HG03558 (cell line): ENCODE measurements at regions not wholly inside any gene's neighbourhood (a gene's known extent, or its start where the extent isn't known, plus 50 kb on each side); places are given as distances from the start of the nearest gene placed in this dataset.

ENCODE experiments used
- ATAC-seq: cut with Tn5 transposase; IDR thresholded peaks from one replicate; pipeline ENCODE4 v1.9.1; 2021; ENCODE audit warnings: moderate number of reproducible peaks; ENCODE audit not compliant: unreplicated experiment; ENCODE audit errors: extremely low read depth

DNA sequence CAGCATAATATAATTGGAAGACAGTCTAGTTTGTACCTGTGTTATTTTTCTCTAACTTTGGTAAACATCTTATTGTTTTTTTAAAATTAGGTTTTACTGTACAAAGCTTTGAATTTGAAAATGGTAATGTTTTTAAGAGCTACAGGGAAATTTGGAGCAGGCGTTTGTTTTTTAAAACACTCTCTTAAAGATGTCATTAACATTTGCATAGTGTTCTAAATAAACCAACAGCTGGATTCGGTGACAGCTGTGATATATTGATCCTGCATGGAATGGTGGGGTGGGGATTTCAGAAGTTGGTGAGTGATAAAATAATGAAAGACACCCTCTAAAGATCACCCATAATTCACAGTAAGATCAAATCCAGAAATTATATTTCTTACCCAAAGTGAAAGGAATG lies 97.9 kb upstream of the PRL start:
- no peak for ATAC-seq

DNA sequence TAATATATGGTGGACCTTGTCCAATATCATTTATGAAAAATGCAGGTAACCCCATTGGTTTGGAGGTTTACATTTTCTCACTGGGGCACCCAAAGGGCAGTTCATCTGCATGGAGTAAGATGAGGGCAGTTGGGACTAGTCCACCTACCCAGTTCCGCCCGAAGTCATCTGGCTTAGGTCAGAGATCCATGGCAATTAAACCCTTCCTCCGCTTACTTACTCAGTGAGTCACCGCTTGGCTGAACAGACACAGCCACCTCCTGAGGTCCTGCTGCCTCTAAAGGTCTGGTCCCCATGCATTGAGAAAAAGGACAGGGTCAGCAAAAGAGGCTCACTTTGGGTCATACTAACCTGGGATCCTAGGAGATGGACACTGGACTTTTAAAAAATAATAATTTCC lies 102.9 kb upstream of the PRL start:
- ATAC-seq, result no peak

DNA sequence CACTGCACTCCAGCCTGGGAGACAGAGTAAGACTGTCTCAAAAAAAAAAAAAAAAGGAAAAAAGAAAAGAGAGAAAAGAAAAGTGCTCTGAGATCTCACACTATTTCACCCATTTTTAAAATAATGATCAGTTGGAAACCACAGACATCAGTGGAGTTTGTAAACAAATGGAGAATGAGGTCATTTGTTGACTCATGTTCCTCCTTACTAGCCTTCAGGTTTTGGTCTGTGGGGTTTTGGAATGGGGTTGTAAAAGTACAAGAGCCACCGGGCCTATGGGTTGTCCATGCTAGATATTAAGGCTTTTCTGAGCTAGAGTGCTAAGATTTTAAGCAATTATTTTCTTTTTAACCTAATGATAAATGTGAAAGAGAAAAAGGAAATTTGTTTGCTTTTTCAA lies 104.4 kb upstream of the PRL start:
- no peak for ATAC-seq

DNA sequence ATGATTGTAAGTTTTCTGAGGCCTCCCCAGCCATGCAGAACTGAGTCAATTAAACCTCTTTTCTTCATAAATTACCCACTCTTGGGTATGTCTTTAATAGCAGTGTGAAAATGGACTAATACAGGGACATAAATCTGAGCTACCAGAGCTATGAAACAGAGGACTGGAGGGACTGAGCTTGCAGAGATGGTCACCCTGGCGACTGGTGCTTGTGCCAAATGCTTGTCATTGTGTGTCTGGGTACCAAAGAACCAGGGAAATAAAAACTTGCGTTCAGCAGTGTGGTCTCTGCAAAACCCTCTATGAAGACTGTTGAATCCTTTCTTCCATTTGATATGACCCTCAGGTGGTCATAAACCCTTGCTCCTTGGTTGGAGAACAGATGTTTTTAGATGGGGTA lies 105.1 kb upstream of the PRL start:
- ATAC-seq, result no peak

DNA sequence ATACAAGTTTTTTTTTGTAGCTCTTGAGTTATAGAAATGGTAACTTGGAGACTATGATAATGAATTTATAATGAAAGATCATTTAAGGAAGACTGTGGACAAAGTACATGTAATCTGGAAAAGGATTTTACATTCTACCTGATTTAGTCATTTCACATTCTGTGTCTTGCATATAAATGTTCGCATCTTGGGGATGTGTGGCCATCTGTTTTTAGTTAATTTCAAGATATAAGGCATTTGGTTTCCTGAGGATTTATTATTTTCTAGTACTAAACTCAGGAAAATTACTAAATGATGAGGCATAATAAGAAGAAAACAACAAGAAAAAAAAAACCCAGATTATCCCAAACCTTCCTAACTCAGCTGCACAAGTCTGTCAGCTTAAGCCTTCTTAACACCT lies 112.7 kb upstream of the PRL start:
- ATAC-seq, result no peak

DNA sequence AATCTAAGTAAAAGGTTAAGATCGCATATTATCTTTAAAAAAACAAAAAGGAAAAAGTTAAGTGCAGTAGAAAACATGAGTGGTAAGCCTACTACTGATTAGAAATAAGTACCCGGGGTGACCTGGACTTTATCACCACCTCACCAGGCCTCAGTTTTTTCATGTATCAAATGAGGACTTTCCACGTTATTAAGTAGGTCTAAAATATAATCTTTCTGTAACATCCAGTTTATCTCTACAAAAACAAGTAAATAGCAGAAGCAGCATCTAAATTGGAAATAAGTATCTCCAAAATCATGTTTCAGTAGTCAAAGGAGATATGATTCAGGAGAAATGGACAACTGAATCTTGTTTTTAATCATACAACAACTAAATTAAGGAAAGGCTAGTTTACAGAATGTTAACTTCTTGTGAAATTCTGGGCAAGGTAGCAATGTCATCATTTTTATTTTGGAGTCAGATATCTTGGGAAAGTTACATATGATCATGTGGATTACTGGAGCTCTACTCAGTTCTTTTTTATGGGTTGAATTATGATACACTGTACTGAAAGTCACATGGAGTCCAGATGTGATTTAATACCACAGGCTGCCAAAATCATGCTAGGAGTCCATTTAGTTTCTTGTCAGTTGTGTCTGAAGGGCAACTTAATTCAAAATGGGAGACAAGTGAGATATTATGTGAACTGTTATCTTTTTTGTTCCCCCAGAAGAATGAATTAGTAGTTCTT lies 114.7 kb upstream of the PRL start:
- no peak for ATAC-seq

DNA sequence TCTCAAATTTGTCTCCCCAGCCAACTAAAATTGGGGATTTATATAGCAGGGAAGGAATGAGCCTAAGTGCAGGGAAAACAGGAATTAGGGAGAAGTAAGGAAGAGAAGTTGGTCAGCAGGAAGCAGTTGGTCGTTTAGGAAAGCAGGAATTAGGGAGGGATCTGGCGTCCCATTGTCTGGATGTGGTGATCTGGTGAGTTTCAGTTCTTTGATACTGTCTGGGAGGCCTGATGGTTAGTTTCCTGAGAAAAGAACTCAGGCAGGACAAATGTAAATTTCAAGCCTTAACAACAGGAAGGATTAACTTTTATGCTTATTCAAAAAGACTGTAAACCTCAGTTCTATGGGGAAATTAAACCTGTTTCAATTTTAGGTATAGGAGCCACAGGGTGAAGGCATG lies 116.2 kb upstream of the PRL start:
- no peak for ATAC-seq

DNA sequence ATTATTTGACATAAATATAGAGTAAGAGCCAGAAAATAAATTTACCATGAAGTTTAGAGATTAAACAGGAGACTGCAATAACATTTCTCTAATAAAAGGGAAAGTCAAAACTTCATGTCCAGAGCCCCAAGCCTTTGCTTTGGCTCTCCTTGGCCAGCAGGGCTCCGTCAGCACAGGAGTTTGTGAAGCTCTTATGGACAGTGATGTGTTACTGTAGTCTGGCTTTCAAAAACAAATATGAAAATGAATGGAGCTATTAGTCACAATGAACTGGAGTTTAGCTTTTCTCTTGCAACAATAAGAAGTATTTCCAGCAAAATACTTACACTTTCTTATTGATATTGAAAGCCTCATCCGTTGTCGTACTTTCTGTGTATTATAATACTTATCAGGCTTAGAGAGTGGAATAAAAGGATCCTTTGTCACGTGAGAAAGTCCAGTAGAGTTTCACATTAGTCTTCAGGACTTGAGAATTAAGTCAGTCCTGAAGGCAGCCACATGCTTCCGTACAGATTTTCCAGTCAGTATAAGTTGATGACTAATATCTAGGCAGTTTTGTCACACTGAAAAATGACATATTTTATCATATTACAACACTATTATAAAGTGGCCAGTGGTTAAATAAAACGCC lies 117.0 kb upstream of the PRL start:
- ATAC-seq, result no peak

DNA sequence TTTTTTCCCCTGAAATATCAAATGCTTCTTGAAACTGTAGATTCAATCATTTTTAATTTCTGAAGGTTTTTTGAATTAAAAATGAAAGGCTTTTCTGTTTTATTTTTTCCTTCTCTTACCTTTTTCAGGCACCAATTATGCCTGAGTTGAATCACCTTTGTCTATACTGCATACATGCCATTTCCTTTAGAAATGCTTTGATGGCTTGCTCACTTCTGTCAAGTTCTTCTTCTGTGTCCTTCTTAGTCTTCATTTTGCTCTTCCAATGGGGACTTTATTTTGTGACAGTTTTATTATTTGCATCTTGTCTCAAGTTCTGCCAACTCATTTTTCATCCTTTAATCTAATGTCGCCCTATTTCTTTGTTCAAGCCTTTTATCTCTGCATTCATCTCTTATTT lies 121.9 kb upstream of the PRL start:
- ATAC-seq, result no peak

DNA sequence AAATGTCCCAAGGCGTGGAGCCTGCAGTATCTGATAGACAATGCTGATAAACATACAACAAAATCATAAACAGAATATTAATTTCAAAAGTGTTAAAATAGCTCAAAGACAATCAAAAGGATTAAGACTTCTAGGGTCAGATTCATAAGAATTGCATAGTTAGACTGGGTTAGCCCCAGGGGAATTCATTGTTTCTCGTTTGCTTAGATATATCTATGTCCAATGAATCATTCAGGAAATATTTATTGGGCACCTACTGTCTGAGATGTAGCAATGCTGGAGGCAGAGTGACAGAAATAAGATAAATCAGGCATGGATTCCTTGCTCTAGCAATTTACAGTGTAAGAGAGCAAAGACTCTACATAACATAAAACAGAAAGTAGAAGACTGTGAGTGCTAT lies 124.4 kb upstream of the PRL start:
- no peak for ATAC-seq

DNA sequence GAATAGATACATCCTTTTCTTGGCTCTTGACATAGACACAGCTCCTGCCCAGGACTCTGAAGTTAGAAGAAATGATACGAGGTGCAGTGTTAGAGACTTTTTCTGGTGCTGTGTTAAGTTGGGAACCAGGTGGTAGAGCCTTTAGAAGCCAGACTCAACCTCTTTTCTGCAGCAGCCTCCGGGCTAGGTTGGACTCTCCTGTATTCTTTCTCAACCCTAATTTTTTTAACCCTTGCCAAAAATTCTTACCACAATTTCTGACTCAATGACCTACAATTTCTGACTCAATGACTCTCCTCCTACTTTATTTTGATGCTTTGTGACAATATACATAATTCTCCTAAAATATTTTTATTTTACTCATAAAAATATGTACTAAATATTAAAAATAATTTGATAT lies 127.4 kb upstream of the PRL start:
- no peak for ATAC-seq

DNA sequence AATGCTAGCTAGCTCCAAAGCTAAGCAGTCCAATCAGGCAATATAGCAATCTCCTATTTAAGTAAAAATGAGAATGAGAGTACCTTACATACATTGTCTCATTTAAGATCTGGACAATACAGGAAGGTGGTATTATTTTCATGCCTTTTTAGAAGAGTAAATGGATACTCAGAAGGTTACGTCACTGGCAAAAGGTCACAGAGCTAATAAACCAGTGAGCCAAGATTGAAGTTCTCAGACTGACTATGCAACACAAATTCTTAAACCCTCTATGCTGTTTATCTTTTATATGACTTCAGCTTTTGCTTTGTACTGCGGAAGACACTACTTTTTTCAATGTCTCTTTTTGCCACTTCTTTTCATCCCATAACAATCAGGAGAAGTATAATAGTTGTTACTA lies 135.2 kb upstream of the PRL start:
- no peak for ATAC-seq

DNA sequence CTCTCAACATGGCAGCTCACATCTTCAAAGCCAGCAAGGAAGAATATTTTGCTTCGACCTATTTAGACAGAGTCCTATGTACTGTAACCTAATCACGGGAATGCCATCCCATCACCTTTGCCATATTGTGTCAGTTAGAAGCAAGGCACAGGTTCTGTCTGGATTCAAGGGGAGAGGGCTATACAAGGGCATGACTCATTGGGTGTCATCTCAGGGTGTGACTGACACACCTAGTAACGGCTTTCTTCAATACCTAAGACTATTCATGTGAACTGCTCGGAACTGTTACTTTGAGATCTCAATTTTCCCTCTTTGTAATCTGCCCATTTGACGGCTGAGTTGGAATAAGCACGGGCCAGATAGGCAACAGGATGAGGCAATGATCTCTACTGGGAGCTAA lies 135.6 kb upstream of the HDGFL1 start:
- no peak for ATAC-seq

DNA sequence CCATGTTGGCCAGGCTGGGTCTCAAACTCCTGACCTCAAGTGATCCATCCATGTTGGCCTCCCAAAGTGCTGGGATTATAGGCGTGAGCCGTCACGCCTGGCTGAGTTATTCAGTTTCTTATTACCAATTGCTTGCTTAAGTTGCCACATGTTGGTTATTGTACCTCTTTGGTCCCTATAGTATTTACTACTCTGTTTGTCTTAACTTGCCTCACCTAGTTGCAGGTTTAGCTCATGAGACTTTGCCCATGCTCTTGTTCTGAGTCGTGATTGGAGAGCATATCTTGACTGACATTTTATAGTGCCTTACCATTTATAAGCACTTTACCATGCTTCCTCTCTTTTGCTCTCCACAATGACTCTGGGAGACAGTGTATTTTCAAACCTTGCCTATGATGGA lies 134.2 kb upstream of the HDGFL1 start:
- no peak for ATAC-seq

DNA sequence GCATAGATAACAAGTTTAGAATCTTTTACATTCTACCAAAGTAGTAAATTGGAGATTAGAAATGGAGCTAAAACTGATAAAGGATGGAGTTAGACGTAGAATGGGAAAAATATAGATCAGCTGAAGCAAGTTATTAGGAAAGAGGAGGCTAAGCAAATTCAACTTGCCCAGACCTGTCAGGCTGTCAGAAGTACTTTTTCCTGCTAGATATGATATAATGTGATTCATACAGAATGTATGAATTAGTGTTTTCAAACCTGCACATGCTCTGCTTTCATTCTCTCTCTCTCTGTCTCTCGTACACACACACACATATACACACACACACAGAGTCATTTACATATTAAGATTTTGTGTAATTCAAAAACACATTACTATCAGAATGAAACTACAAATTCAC lies 133.2 kb upstream of the HDGFL1 start:
- no peak for ATAC-seq

DNA sequence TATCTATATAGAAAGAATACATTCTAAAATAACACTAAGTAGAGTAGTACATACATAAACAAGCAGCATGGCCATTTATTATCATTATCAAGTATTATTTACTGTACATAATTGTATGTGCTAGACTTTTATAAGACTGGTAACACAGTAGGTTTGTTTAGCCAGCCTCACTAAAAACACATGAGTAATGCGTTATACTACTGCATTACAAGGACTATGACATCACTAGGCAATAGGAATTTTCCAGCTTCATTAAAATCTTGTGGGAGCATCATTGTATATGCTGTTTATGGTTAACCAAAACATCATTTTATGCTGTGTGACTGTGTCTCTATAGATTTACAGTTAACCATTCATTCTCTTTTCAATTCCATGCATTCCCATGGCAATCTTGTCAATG lies 131.7 kb upstream of the HDGFL1 start:
- ATAC-seq, result no peak

DNA sequence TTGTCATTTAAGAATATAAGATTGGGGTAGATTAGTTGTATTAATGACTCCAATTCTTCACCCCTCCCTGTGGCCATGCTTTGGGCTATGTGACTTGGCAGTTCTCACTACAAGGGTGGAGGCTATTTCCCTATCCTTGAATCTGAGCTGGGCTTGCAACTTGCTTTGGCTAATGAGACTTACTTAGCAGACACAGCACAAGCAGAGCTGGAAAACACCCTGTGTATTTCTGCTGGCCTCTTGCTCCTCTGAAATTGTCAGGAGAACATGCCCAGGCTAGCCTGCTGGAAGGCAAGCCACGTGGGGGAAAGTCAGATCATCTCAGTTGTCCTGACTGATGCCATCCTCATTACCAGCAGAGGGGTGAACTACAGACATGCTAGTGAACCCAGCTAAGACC lies 126.5 kb upstream of the HDGFL1 start:
- ATAC-seq, result no peak

DNA sequence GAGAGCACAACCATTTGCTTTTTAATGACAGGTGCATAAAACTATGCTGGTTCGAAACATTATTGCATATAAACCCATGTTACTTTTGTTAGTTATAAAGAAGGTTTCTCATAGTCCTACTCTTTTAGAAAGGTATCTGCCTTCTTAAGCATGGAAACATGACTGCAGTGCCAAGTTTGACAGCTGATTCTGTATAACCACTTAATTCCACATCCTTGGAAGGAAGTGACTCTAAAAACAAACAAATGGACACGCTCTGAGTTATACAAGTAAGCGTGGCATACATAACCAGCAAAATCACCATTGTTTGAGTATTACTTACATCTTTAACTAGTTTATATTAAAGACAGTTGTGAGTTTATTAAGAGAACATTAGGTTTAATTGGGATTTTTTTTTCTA lies 125.0 kb upstream of the HDGFL1 start:
- ATAC-seq, result no peak

DNA sequence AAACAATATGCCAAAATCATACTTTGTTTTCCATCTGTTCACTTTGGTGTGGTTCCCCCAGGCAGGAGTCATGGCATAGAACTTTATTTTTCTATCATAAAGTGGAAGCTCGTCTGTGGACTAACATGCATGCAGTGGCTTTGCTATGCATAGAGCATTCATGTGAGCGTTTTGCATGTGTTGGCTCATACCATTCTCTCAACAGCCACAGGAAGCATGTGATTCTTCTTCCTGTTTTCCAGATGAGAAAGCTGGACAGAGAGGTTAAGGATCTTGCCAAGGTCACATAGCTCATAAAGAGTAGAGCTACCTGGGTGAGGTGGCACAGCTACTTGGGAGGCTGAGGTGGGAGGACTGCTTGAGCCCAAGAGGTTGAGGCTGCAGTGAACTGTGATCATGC lies 123.4 kb upstream of the HDGFL1 start:
- no peak for ATAC-seq

DNA sequence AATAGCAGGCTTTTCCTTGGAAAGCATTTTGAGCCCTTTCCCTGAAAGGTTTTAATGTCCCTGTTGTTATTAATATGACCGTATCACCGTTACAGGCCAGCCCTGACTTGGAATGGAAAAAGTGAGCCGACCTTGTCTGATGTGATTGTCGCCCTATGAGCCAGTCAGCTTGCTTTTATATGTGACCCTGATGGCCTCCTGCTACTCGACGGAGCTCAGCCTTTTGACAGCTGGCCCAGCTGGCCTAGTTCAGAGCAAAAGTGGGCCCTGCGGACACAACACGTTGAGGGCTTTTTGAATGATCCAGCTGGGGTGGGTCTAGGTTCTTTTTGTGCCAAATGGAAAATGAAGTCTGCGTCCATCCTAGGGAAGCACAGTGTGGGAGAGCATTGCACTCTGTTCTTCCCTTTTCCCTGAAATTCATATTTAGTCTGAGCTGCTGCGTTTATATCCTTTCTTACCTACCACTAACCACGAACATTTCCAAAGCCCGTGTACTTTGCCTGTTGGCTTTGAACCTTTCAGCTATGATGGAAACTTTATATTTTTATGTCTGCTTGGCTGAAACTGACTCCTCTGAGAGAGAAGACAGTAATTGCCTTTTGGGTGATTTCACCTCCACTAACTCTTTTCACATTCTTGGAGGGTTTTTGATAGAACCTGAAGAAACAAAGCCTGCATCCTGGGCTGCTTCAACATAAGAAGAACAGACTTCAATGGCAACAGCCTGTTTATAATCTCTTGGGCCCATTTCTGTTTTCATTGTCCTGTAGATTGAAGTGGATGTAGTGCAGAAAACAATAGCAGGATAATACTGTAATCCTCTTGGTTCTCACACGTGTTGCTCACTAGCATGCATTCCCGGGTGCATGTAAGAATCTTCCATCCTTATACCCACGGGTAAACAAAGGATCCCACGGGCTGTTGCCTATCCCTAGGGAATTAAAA lies 121.8 kb upstream of the HDGFL1 start:
- ATAC-seq, result no peak

DNA sequence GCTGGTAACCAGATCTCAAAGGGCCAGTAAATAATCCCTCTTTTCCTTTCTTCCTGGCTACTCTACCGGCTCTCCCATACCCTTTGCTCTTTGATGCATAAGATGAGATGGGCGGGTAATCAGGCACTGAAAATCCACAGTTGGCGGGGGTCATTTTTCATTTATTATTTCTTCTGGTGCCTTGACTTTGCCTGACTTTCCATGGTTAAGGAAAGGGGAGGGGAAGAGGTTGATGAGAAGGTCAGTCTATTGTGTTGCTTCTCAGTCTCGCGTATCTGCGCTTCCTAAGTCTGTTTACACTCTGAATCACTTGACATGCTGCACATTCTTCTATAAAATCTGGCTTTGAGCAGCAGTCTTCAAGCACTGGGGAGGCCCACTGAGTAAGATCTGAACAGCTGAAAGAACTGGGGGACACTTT lies 121.1 kb upstream of the HDGFL1 start:
- no peak for ATAC-seq
